ENCODE measurements at regions not wholly inside any gene's neighbourhood (a gene's known extent, or its start where the extent isn't known, plus 50 kb on each side); places are given as distances from the start of the nearest gene placed in this dataset.

GRCh38 chr3:165644331-165644730 is 192.9 kb downstream of the BCHE start:
- in situ Hi-C loops (cut with MboI; ENCODE audit: low pct_unique_long_range_greater_than_20kb, low sequenced_read_pairs, unreplicated experiment), result no loop called here
- no peak for TF ChIP-seq CTCF (IDR thresholded peaks at IDR 0.05; ENCODE audit: extremely low read depth, insufficient read depth, missing control alignments)
- DNase-seq (ENCODE audit: low spot score), result no peak

- in situ Hi-C loops (cut with MboI; ENCODE audit: low pct_unique_long_range_greater_than_20kb, low sequenced_read_pairs, unreplicated experiment), result no loop called here
- no peak for TF ChIP-seq CTCF (IDR thresholded peaks at IDR 0.05; ENCODE audit: extremely low read depth, insufficient read depth, missing control alignments)
- no peak for DNase-seq (ENCODE audit: low spot score)
Measured at GRCh38 chr3:165643425-165643824, 193.8 kb downstream of the BCHE start.

DNA sequence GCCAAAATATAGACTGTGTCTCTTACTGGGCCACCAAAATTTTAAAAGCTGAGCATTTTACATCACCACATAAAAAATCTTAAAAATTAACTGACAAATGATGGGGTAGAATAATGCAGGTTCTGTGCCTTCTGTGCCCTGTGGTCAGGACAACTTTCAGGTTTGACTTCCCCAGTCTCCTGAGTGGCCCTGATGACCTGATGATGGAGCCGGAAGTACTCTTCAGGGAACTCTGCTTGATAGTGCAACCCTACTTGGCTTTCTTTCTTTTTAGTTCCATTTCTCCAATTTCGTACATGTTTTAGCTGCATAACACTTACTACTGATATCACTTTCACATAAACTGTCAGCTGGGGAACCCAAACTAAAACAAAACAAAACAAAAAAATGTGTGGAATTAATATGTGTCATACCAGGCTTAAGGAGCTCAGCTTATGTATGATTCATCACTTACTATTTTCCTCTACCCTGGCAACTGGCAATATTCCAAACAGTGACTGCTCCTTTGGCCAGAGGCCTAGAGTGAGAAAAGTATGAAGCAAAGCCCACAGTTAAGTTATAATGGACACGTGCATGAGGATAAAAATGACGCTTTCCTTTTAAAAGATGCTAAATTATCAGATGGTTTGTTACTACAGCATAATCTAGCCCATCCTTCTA is 194.3 kb downstream of the BCHE start:
- no peak for DNase-seq (ENCODE audit: low spot score)
- TF ChIP-seq CTCF (IDR thresholded peaks at IDR 0.05; ENCODE audit: extremely low read depth, insufficient read depth, missing control alignments), result no peak
- in situ Hi-C loops (cut with MboI; ENCODE audit: low pct_unique_long_range_greater_than_20kb, low sequenced_read_pairs, unreplicated experiment), result no loop called here

DNA sequence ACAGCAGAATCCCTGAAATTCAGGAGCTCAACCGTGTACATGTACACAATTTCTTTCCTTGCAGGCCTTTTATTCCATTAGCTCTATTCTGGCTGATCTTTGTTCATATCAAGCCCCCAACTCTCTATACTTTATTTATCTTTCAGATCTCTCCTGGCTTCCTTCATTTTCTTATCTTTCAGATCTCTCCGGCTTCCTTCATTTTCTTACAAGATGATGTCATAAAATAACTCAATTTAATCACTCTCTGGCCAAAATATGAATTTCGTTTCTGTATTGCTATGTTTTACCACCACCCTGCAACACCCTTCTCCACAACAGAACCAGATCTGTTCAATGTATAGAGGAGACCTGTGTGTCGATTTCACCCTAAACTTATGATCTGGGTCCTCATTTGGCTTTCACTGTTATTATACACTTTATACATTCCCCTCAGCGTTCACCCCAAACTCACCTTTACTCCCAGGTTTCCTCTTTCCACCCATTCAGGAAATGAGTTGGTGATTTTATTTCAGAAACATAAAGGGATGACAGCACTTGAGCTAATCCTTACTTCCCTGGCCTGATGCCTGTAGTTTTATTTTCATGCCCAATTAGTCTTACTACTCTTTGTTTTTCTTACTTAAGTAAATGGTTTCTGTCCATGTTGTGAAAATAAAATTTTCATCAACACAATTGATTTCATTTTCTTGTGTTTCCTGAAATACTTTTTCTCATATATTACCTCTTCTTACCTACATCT is 195.5 kb downstream of the BCHE start:
- no peak for DNase-seq (ENCODE audit: low spot score)
- no peak for TF ChIP-seq CTCF (IDR thresholded peaks at IDR 0.05; ENCODE audit: extremely low read depth, insufficient read depth, missing control alignments)
- in situ Hi-C loops (cut with MboI; ENCODE audit: low pct_unique_long_range_greater_than_20kb, low sequenced_read_pairs, unreplicated experiment), result no loop called here

DNA sequence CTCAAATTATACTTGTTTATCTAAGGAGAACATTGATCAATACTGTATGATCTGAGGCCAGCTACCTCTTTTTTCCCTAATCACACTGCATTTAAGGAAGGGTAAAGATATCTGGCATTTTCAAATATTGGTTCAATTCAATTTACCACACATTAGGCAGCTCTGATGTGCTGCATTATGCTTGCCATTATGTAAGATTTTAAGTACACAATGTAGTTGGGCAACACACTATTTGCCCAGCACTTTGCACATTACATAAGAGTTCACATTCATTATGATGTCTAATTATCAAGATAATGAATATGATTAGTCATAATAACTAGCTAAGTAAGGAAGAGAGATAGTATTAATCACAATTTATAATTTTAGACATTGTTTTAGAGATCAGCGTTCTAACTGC is 196.3 kb downstream of the BCHE start:
- TF ChIP-seq CTCF (IDR thresholded peaks at IDR 0.05; ENCODE audit: extremely low read depth, insufficient read depth, missing control alignments), result no peak
- in situ Hi-C loops (cut with MboI; ENCODE audit: low pct_unique_long_range_greater_than_20kb, low sequenced_read_pairs, unreplicated experiment), result no loop called here
- no peak for DNase-seq (ENCODE audit: low spot score)

DNA sequence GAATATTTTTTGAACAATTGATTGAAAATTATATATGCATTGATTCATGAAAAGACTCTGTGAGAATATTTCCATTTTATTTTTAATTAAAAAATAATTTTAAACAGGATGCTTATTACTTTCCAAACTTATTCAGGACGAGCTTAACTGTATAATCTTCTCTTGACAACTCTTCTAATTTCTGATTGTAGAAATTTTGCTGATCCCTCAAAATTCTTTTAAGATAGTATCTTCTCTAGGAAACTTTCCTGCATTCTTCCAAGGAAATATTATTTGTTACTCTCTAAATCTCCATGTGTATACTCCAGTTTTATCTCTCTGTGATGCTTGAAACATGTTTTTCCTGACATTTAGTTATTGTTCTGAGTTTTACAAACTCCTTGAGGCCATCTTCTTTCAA is 197.2 kb downstream of the BCHE start:
- DNase-seq (ENCODE audit: low spot score), result no peak
- in situ Hi-C loops (cut with MboI; ENCODE audit: low pct_unique_long_range_greater_than_20kb, low sequenced_read_pairs, unreplicated experiment), result no loop called here
- TF ChIP-seq CTCF (IDR thresholded peaks at IDR 0.05; ENCODE audit: extremely low read depth, insufficient read depth, missing control alignments), result no peak

All from GM13977 (cell line).